HEK293 (cell line): ENCODE measurements at regions not wholly inside any gene's neighbourhood (a gene's known extent, or its start where the extent isn't known, plus 50 kb on each side); places are given as distances from the start of the nearest gene placed in this dataset.

ENCODE experiments used
- CTCF ChIA-PET: fragments of 350-600 bp; formaldehyde crosslinking; extraction: SDS; loops from one replicate; lab custom pipeline; 2021; ENCODE audit warnings: antibody characterized with exemption; lab: Yijun Ruan, JAX
- POLR2A ChIA-PET: fragments of 300-600 bp; formaldehyde crosslinking; extraction: SDS; loops from one replicate; lab custom pipeline; 2020; ENCODE audit warnings: antibody characterized with exemption, inconsistent platforms; lab: Yijun Ruan, JAX
- H3K27ac ChIP-seq: fragments of 200-500 bp; sonication (Bioruptor generic); 2 replicates; pipeline ENCODE4 v1.5.1; 2014; ENCODE audit warnings: low read depth, low read length, control low read depth, inconsistent platforms; ENCODE audit errors: extremely low read depth
- H3K36me3 ChIP-seq, 2 experiments: fragments of 200-500 bp in 1 of 2; sonication (Bioruptor generic) in 1 of 2; 1 replicate in 1 of 2; 2 replicates in 1 of 2; pipeline ENCODE4 v1.5.1; 2014 to 2017; ENCODE audit warnings: inconsistent platforms in 2 of 2, low read length in 2 of 2; ENCODE audit not compliant: control insufficient read depth in 2 of 2, insufficient read depth in 1 of 2
- H3K4me1 ChIP-seq: fragments of 200-500 bp; sonication (Bioruptor generic); 2 replicates; pipeline ENCODE4 v1.5.1; 2014; ENCODE audit warnings: mild to moderate bottlenecking, low read length, inconsistent platforms; ENCODE audit not compliant: control insufficient read depth, insufficient read depth
- H3K4me3 ChIP-seq: 2 replicates; pipeline ENCODE4 v1.5.1; 2011; ENCODE audit warnings: low read depth, mild to moderate bottlenecking, control low read depth, low read length, moderate library complexity
- H3K9me3 ChIP-seq: fragments of 200-500 bp; sonication (Bioruptor generic); 2 replicates; pipeline ENCODE4 v1.5.1; 2014; ENCODE audit warnings: low read depth, low read length, inconsistent platforms; ENCODE audit not compliant: control insufficient read depth, insufficient read depth
- ELK4 ChIP-seq: IDR thresholded peaks from 2 replicates; pipeline ENCODE4 v1.6.1; 2011; ENCODE audit warnings: mild to moderate bottlenecking, low read depth, low read length, borderline replicate concordance
- FEZF1 ChIP-seq: fragments of 450-650 bp; formaldehyde crosslinking; IDR thresholded peaks from 2 replicates; pipeline ENCODE4 v1.5.1; 2016; ENCODE audit warnings: missing biosample characterization, missing genetic modification characterization
- HOXA7 ChIP-seq: sonication (generic); formaldehyde crosslinking; IDR thresholded peaks from 2 replicates; pipeline ENCODE4 v1.8.1; 2022; ENCODE audit warnings: missing genetic modification reagents, borderline replicate concordance
- HOXD13 ChIP-seq: sonication (generic); formaldehyde crosslinking; IDR thresholded peaks from 2 replicates; pipeline ENCODE4 v1.8.0; 2022; ENCODE audit warnings: missing genetic modification reagents, borderline replicate concordance
- INSM2 ChIP-seq: fragments of 450-650 bp; formaldehyde crosslinking; IDR thresholded peaks from 2 replicates; pipeline ENCODE4 v1.5.1; 2016; ENCODE audit warnings: missing biosample characterization, missing genetic modification characterization
- KLF7 ChIP-seq: fragments of 450-650 bp; formaldehyde crosslinking; IDR thresholded peaks from 2 replicates; pipeline ENCODE4 v1.5.1; 2016; ENCODE audit warnings: missing biosample characterization, missing genetic modification characterization, borderline replicate concordance
- KLF8 ChIP-seq: fragments of 450-650 bp; formaldehyde crosslinking; IDR thresholded peaks from 2 replicates; pipeline ENCODE4 v1.5.1; 2016; ENCODE audit warnings: missing biosample characterization, missing genetic modification characterization
- MZF1 ChIP-seq: fragments of 450-650 bp; formaldehyde crosslinking; IDR thresholded peaks from 2 replicates; pipeline ENCODE4 v1.5.1; 2017; ENCODE audit warnings: missing biosample characterization, missing genetic modification characterization, borderline replicate concordance
- PRDM4 ChIP-seq: fragments of 450-650 bp; formaldehyde crosslinking; IDR thresholded peaks from 2 replicates; pipeline ENCODE4 v1.5.1; 2017; ENCODE audit warnings: missing biosample characterization, missing genetic modification characterization
- SALL2 ChIP-seq: fragments of 450-650 bp; formaldehyde crosslinking; IDR thresholded peaks from 2 replicates; pipeline ENCODE4 v1.5.0; 2017; ENCODE audit warnings: missing biosample characterization, mild to moderate bottlenecking, missing genetic modification characterization, borderline replicate concordance
- WT1 ChIP-seq: fragments of 450-650 bp; formaldehyde crosslinking; IDR thresholded peaks from 2 replicates; pipeline ENCODE4 v1.5.1; 2016; ENCODE audit warnings: missing biosample characterization, missing genetic modification characterization
- YY1 ChIP-seq: fragments of 450-650 bp; formaldehyde crosslinking; IDR thresholded peaks from 2 replicates; pipeline ENCODE4 v1.5.1; 2018; ENCODE audit warnings: missing biosample characterization, missing genetic modification characterization
- YY2 ChIP-seq: fragments of 450-650 bp; formaldehyde crosslinking; IDR thresholded peaks from 2 replicates; pipeline ENCODE4 v1.5.1; 2016; ENCODE audit warnings: missing biosample characterization, missing genetic modification characterization
- ZEB2 ChIP-seq: fragments of 450-650 bp; formaldehyde crosslinking; IDR thresholded peaks from 2 replicates; pipeline ENCODE4 v1.5.1; 2016; ENCODE audit warnings: missing biosample characterization, missing genetic modification characterization
- ZFP3 ChIP-seq: fragments of 450-650 bp; formaldehyde crosslinking; IDR thresholded peaks from 2 replicates; pipeline ENCODE4 v1.5.1; 2016; ENCODE audit warnings: low read depth, missing biosample characterization, missing genetic modification characterization
- ZNF19 ChIP-seq: fragments of 450-650 bp; formaldehyde crosslinking; IDR thresholded peaks from 2 replicates; pipeline ENCODE4; 2016; ENCODE audit warnings: missing biosample characterization, missing genetic modification characterization, low read depth
- ZNF211 ChIP-seq: fragments of 450-650 bp; formaldehyde crosslinking; IDR thresholded peaks from 2 replicates; pipeline ENCODE4 v1.5.1; 2016; ENCODE audit warnings: low read depth, missing biosample characterization, missing genetic modification characterization
- ZNF239 ChIP-seq: fragments of 450-650 bp; formaldehyde crosslinking; IDR thresholded peaks from 2 replicates; pipeline ENCODE4 v1.5.1; 2016; ENCODE audit warnings: missing biosample characterization, missing genetic modification characterization
- ZNF274 ChIP-seq, 2 experiments: fragments of 200-500 bp in 1 of 2; fragments of 450-650 bp in 1 of 2; sonication (Bioruptor generic) in 1 of 2; formaldehyde crosslinking in 1 of 2; IDR thresholded peaks; 2 replicates each; pipeline versions ENCODE4 v1.5.1 to v1.6.1; 2014 to 2016; ENCODE audit warnings: borderline replicate concordance in 1 of 2, inconsistent platforms in 1 of 2, low read length in 1 of 2, missing biosample characterization in 1 of 2, missing genetic modification characterization in 1 of 2
- ZNF350 ChIP-seq: fragments of 450-650 bp; formaldehyde crosslinking; IDR thresholded peaks from 2 replicates; pipeline ENCODE4 v1.5.0; 2017; ENCODE audit warnings: missing biosample characterization, mild to moderate bottlenecking, missing genetic modification characterization
- ZNF362 ChIP-seq: fragments of 450-650 bp; formaldehyde crosslinking; IDR thresholded peaks from 2 replicates; pipeline ENCODE4 v1.5.1; 2016; ENCODE audit warnings: missing biosample characterization, missing genetic modification characterization
- ZNF404 ChIP-seq: fragments of 450-650 bp; formaldehyde crosslinking; IDR thresholded peaks from 2 replicates; pipeline ENCODE4 v1.5.1; 2017; ENCODE audit warnings: missing biosample characterization, missing genetic modification characterization
- ZNF423 ChIP-seq: fragments of 450-650 bp; formaldehyde crosslinking; IDR thresholded peaks from 2 replicates; pipeline ENCODE4 v1.5.1; 2016; ENCODE audit warnings: missing biosample characterization, missing genetic modification characterization
- ZNF510 ChIP-seq: fragments of 450-650 bp; formaldehyde crosslinking; IDR thresholded peaks from 2 replicates; pipeline ENCODE4 v1.5.1; 2018; ENCODE audit warnings: mild to moderate bottlenecking, missing genetic modification characterization, missing biosample characterization; ENCODE audit not compliant: insufficient replicate concordance
- ZNF514 ChIP-seq: fragments of 450-650 bp; formaldehyde crosslinking; IDR thresholded peaks from 2 replicates; pipeline ENCODE4 v1.5.1; 2016; ENCODE audit warnings: missing biosample characterization, missing genetic modification characterization
- ZNF529 ChIP-seq: fragments of 450-650 bp; formaldehyde crosslinking; IDR thresholded peaks from 2 replicates; pipeline ENCODE4 v1.5.1; 2017; ENCODE audit warnings: missing genetic modification characterization, missing biosample characterization; ENCODE audit not compliant: insufficient replicate concordance
- ZXDB ChIP-seq: fragments of 450-650 bp; formaldehyde crosslinking; IDR thresholded peaks from 2 replicates; pipeline ENCODE4 v1.5.1; 2016; ENCODE audit warnings: missing biosample characterization, missing genetic modification characterization
- TF ChIP-seq, protein P1 (sequence below): fragments of 450-650 bp; formaldehyde crosslinking; IDR thresholded peaks from 2 replicates; pipeline ENCODE4 v1.5.1; 2016; ENCODE audit warnings: missing biosample characterization, missing genetic modification characterization

DNA sequence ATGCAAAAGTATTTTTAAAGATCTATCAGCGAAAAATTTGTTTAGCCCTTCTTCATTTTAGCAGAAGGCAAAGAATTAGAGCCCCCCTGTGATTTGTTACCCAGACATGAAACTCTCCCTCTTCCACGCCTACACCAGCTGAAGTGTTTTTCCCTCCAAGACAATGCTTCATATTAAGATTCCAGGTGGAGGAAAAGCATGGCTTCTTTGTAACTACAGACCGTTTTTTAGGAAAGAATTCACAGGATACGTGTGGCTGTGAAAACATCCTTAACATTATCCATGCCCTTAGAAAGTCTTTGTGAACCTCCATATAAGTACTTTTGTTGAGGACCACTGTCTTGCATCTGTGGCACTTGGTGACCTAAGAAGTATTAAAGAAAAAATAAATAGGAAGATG is 121.8 kb upstream of the MTAP start:
- no peaks in the 10 kb centered on the region for H3K36me3 ChIP-seq
- TF ChIP-seq HOXD13 (no peak), ZNF510 (tag by site-specific recombination) (no peak), HOXA7 (CRISPR knock-in tag) (no peak), ELK4 (no peak), ZNF239 (tag by site-specific recombination) (no peak), SALL2 (tag by site-specific recombination) (no peak), WT1 (tag by site-specific recombination) (no peak), ZNF423 (tag by site-specific recombination) (no peak), ZNF529 (tag by site-specific recombination) (no peak), ZNF514 (no peak), ZNF274 (IDR thresholded peaks at IDR 0.05; ENCODE audit: low read length) (no peak), ZNF274 (tag by site-specific recombination; IDR thresholded peaks at IDR 0.05; ENCODE audit: borderline replicate concordance) (no peak), ZNF362 (tag by site-specific recombination) (no peak), ZNF404 (tag by site-specific recombination) (no peak), INSM2 (no peak), YY2 (no peak), KLF7 (tag by site-specific recombination) (no peak), ZXDB (tag by site-specific recombination) (no peak), ZNF350 (tag by site-specific recombination) (no peak)
- TF ChIP-seq, protein P1, sequence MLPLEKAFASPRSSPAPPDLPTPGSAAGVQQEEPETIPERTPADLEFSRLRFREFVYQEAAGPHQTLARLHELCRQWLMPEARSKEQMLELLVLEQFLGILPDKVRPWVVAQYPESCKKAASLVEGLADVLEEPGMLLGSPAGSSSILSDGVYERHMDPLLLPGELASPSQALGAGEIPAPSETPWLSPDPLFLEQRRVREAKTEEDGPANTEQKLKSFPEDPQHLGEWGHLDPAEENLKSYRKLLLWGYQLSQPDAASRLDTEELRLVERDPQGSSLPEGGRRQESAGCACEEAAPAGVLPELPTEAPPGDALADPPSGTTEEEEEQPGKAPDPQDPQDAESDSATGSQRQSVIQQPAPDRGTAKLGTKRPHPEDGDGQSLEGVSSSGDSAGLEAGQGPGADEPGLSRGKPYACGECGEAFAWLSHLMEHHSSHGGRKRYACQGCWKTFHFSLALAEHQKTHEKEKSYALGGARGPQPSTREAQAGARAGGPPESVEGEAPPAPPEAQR: no peak
- CTCF ChIA-PET: interaction anchor here (1.0 kb wide), 1 partner anchor 354 kb away, joined by 3 read pairs; no protein-coding TSS in a partner anchor
- POLR2A ChIA-PET: no interaction called here
- H3K27ac ChIP-seq: no peak overlapping the region
- H3K4me1 ChIP-seq: peaks cover 19% of the 10 kb centered on the region
- no peaks in the 10 kb centered on the region for H3K9me3 ChIP-seq
- no peak overlapping the region for H3K4me3 ChIP-seq

GRCh38 chr9:21681641-21682040 is 120.8 kb upstream of the MTAP start:
- Histone ChIP-seq H3K4me1 (peaks cover 19% of the 10 kb centered on the region), H3K27ac (no peak overlapping the region), H3K9me3 (no peaks in the 10 kb centered on the region), H3K36me3 (no peaks in the 10 kb centered on the region), H3K4me3 (no peak overlapping the region)
- POLR2A ChIA-PET: interaction anchor here (1.4 kb wide), 1 partner anchor 105 kb away, joined by 5 read pairs; no protein-coding TSS in a partner anchor
- CTCF ChIA-PET: interaction anchor here (0.5 to 1.6 kb wide), 3 partner anchors 28 to 109 kb away, joined by 3 to 5 read pairs (median 4); no protein-coding TSS in a partner anchor
- peak; percentile 42 for TF ChIP-seq FEZF1 (tag by site-specific recombination)
- TF ChIP-seq MZF1 (tag by site-specific recombination): 0 out of 2 replicates have a peak, but pooled peaks have one; percentile 16
- peak; percentile 55; the same call in 1 of the 2 replicates for TF ChIP-seq HOXD13
- TF ChIP-seq ZEB2: no peak
- 0 out of 2 replicates have a peak, but pooled peaks have one; percentile 11 for TF ChIP-seq PRDM4 (tag by site-specific recombination)
- TF ChIP-seq KLF8: no peak
- TF ChIP-seq ZNF19 (tag by site-specific recombination): no peak
- no peak for TF ChIP-seq YY1 (tag by site-specific recombination)
- no peak for TF ChIP-seq ZNF211 (tag by site-specific recombination)
- no peak for TF ChIP-seq ZFP3 (tag by site-specific recombination)
